HG03432 (cell line): ENCODE measurements at regions not wholly inside any gene's neighbourhood (a gene's known extent, or its start where the extent isn't known, plus 50 kb on each side); places are given as distances from the start of the nearest gene placed in this dataset.
A peak's percentile ranks its signal among the peaks of the same experiment; 100 is the strongest.

Experiments used
- ATAC-seq: cut with Tn5 transposase; IDR thresholded peaks from one replicate; pipeline ENCODE4 v1.9.1; 2021; ENCODE audit warnings: mild to moderate bottlenecking, moderate library complexity; ENCODE audit not compliant: unreplicated experiment

DNA sequence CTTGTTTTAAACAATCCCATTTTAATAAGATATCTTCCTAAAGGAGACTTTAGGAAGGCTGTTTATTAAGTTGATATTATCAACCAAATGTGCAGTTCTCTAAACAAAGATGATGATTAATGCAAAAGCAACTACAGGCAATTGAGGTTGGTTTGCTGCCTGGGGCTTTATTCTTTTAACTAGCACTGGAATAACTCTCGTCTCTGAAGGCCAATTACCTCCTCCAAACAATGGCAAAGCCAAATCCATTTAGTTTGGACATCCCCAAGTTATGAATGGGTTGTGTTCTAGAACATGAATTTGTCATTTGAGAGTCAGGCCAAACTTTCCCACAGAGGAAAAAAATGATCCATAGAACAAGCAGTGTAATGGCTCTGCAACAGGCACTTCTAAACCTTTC is 114.1 kb downstream of the SLC16A9 start:
- no peak for ATAC-seq

DNA sequence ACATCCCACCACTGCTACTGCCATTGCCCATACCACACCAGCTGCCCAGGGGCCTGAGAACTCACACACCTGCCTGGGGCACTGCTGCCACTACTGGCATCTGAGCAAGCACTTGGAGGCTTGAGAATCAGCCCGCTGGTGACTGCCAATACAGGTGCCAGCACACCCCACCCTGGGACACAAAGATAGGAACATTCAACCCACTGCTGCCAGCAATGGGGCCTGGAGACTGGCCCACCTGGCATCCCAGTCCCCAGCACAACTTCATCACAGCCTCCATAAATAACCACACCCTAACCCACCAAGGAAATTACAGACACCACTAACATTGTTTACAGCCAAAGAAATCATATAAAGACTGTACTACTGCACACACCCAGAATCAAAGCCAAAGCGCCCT is 115.9 kb downstream of the SLC16A9 start:
- no peak for ATAC-seq

DNA sequence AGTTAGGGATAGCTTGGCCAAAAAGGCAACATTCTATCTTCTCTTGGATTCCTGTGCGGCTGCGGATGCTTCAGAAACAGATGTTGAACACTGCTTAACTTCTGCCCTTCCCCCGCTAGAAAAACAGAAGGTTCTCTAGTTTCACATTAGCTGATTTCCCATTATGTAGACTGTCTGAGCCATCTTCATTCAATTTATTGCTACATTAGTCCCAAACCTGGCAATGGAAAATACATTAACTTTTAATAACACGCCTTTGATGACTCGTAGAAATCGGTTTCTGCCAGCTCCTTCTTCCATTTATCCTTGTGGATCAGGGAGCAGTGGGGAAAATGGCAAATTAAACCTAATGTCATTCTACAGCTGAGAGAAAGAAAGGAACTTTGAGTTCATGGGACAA is 119.9 kb downstream of the SLC16A9 start:
- ATAC-seq: no peak

DNA sequence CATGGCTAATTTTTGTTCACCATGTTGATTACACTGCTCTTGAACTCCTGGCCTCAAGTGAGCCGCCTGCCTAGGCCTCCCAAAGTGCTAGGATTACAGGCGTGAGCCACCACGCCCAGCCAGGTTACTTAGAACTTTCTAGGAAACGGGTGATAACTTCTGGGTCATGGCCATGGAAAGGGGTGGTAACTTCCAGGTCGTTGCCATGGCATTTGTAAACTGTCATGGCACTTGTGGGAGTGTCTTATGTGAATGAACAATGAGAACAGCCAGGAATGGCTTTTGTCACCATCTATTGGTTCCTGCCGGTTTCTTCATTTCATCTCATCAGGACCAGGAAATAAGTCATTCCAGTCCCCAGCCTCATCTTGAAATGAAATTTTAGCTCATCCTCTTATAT is 120.9 kb downstream of the SLC16A9 start:
- ATAC-seq: no peak

DNA sequence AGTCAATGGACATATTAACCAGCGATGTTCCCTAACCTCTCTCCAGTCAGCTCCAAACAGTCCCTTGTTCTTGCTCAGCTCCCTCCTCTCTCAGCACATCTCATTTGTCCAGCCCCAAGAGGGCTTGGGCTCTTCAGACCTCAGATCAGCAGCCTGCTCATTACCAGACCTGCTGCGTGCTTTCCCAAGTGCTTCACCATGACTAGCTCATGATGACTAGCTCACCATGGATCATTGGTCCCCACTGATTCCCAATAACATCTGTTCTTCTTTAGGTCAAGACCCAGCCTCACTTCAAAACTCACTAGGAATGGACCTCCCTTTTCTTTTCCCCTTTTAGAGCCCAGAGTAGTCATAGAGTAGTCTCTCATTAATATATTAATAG is 121.9 kb downstream of the SLC16A9 start:
- ATAC-seq: no peak

DNA sequence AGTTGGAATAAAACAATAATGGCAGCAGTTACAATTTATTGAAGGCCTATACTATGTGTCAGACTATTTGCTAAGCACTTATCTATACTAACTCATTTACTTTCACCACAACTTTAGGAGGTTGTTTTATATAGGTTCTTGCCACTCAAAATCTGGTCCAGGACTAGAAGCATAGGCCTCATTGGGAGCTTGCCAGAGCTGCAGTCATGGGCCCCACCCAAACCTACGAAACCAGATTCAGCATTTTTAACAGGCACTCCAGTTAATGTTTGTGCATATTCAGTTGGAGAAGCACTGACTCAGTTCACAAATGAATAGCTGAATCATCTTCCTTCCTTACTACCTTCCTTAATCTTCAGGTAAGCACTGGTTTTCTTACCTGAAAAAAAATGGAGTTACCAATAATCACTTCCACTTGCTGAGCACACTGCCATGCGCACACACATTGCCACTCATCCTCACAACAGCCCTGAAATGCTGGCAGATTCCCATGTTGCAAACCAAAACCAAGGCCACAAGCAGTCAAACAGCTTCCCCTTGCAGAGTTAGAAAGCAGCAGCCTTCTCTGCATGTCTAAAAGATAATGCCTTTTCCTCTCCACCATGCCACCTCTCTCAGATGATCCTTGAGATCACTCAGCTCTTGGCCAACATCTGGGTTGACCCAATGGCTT is 122.4 kb downstream of the SLC16A9 start:
- no peak for ATAC-seq

DNA sequence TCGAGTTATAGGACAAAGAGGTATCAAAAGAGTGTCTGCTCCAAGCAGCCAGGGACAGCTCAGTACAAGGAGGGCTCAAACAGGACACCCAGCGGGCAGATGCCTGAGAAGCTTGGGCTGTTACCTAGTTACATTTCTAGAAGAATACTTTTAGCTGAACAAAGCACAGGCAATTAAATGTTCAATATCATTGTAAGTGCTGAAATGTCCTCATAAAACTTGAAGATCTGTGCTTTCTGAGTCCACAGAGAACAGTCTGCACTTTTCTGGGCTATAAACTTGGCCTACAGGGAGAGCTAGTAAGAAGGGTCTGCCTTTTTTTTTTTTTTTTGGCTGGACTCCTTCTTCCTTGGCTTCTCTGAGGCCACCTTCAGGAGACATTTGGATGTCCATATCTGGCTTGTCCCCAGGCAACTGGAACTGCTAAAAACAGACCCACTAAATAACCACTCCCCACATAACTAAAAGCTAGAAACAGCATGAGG is 123.2 kb downstream of the SLC16A9 start:
- ATAC-seq: no peak

DNA sequence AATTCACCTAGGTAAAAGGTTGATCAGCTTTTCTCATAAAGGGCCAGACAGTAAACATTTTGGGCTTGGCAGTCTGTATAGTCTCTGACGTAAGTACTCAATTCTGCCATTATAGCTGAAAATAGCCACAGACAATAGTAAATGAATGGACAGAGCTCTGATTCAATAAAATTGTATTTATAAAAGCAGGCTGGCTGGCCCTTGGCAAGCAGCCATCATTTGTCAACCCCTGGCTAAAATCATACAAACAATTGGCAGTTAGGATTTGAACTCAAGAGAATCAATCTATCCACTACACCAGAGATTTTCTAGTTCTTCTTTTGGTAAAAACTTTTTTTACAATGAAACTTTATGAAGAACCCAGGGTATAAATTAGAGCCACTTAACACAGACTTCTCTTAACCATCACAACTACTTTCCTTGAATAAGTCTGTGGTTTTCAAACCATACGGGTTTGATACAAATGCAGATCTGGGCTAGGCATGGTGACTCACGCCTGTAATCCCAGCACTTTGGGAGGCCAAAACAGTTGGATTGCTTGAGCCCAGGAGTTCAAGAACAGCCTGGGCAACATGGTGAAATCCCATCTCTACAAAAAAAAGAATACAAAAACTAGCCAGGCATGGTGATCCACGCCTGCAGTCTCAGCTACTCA is 124.5 kb downstream of the SLC16A9 start:
- no peak for ATAC-seq

DNA sequence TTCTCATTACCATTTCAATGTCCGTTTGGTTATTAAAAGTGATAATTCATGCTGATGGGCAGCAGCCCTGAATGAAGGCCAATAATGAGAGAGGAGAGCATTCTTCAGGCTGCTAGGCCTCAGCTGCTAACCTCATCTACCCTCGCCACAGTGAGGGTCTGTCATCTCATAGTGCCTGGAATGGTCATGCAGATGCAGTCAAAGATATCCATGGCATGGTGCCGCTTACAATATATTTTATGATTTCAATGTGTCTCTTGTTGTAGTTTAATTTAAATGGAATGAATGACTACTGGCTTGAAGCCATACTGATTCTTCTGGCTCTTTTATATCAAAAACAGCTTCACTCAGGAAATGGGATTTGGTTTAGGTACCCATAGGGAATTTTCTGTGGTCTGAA is 126.9 kb downstream of the SLC16A9 start:
- ATAC-seq: no peak

DNA sequence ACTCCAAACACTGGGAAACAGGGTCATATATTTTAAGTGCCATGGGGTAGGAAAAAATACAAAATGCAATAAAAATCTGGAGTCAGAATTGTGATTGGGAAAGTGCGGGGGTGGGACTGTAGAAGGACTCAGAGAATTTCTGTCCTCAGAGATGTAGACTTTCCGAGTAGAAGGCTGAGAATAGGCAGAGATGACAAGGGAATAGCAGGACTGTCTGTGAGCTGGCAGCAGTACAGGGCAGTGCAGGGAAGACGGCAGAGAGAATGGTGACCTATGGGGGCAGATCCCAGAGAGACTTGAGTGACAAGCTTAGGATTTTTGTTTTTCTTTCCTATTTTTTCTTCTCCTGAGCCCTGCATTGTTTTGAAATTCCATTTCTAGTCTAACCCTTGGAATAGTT is 127.6 kb downstream of the SLC16A9 start:
- no peak for ATAC-seq

DNA sequence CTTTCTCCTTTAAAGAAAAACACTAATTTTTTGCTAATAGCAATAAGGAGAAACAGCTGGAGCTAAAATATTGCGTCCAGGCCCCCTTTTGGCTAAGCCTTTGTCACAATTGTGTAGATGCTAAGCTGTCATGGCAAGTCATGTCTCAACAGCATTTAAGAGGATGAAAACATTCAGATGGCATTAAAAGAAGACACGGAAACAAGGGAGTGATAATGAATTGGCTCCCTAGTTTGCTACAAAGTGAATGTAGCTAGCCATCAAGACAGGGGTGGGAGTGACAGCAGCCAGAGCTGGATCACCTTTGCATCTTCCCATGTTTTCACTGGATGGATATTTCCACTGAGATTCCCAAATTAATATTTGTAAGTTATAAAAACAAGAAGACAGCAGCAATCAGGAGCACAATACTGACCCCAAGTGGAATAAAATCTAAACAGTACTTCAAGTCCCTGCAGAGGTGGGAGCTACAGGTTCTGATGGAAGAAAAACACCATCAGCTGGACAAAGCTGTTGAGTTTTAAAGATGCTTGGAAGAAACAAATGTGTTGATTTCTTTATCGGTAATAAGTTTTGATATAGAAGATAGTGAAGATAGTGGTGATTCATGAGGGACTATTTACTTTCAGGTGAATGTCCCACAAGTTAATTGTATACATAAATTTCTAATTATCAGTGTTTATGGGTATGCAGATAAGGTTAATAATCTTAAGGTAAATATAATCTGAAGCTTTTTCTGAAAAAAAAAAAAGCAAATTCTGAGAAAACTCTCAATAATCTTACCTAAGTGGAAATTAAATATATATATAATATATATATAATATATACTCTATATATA is 129.4 kb downstream of the SLC16A9 start:
- no peak for ATAC-seq

DNA sequence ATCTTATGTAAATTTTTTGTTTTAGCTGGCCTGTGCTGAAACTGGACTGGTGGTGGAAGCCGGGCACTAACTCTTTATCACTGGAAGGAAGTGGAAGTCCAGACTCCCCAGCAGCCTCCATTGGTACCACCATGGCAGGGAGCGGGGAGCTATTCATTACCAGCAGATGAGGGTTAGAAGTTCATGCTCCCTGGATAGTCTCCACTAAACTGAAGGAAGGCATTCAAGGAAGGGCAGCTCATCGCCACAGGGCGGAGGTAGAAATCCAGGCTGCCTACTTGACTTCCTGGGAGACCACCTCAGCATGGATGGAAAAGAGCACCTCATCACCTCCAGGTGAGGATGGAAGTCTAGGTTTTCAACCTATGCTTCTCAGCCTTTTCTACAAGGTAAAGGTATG is 130.9 kb downstream of the SLC16A9 start:
- no peak for ATAC-seq

DNA sequence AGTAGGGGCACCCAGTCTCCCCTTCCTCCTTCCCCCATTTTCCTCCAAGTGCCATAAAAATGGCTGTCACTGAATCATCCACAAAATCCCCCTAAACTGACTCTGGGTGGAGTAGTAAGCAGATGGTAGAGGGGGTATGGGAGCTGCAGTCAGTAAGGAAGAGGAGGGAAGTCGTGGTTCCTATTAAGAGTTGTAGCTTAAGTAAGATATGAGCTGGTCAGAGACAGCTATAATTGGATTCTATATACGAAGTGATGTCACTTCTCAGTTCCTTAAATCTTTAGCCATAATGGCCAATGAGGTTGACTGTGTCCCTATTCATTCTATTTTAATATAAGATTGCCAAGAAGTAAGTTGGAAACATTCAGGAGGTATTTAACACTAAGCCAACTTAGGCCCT is 131.7 kb downstream of the SLC16A9 start:
- no peak for ATAC-seq

DNA sequence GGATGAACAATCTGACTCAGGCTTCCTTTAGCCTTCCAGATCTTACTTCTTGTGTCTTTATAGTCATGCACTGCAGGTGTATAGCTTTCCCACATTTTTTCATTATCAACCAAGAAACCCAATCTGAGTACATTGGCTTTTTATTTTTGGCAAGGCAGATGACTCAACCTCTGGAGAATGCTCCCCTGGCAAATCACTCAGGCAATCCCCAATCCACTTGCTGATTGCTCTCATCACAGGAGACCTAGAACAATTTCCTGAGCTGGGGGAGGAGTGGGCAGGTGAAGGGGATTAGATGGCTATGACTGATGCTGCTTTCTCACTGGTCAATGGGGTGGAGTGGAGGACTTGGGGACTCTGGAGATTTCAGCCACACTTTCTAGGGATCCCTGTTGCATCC is 134.4 kb downstream of the SLC16A9 start:
- ATAC-seq: no peak

DNA sequence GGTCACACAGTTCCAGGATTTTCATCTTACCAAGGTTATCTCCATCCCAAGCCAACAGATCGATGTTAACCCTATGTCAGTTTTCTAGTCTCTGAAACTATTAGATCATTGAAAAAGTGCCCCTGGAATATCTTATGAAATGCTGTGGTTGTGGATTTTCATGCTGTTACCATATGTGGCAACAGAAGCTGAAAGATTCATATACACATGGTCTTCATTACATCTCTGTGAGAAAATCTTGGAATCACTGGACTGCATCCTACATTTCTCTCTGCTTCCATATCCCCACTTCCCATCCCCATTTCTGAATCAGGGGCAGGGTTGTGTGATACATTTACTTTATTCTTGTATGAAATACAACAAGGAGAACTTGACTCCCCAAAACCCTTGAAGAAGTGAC is 146.1 kb downstream of the SLC16A9 start:
- no peak for ATAC-seq

DNA sequence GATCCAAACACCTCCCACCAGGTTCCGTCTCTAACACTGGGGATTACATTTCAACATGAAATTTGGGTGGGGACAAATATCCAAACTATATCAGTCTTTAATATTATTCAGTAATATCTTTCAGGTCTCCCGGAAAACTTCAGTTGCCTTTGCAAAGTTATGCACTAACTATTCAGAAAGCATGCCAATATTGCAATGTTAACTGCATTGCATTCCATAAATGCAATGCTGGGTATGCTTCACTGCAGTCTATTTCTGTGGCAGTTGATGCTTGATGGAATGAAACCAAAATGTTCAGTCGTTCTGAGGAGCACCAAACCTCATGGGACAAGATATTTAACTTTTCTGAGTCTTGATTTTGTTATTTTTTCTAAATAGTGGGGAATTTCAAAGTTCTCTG is 147.5 kb downstream of the SLC16A9 start:
- no peak for ATAC-seq

DNA sequence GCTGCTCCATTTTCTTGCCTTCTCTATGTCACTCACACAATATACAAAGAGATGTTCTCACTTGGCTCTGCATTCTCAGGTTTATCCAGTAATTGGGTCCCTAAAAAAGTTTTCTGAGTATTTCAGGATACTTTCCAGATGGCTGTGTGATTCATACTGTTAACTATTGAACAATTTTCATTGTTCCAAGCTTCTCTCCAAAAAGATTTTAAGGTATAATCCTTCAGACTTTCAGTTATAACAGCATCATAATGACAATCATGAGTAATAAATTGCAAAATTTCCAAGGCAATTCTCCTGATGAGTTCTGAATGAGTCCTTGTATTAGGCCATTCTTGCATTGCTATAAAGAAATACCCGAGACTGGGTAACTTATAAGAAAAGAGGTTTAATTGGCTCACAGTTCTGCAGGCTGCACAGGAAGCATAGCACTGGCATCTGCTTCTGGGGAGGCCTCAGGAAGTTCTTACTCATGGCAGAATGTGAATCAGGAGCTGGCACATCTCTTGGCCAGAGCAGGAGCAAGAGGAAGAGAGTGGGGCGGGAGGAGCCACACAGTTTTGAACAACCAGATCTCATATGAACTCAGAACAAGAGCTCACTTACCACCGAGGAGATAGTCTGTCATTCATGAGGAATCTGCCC is 148.1 kb downstream of the SLC16A9 start:
- ATAC-seq: no peak

DNA sequence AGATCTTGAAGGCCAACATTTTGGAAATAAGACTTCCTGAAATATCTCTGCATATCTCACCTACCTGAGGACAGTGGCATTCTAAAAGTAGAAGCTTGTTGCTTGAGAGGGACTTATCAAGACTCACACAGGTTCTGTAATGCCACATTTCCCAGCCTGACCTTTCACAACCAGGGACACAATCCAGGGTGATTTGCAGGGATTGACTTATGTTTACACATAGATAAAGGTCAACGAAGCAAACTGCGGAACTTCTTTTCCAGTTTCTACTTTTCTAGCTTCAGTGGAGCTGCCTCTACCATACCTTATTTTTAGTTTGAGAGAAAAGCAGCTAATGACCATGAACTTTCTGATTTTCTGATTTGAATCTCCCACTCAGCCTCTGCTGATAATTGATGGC is 148.7 kb downstream of the SLC16A9 start:
- no peak for ATAC-seq

DNA sequence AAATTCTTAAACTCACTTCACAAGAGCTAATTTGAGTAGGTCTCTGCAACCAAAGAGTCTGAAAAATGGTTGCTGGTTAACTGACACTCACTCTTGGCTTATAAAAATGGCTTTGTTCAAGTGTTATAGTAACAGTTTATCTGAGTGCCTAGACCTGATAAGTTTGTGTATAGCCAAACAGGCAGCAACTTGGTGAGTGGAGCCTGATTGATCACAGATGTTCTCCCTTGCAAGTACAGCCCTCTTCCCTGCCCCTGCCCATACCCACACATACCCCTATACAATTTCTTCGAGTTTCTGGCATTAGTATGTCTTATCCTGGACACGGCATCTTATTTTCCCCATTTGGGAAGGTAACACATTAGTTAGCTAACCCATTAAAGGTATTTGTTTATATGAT is 149.5 kb downstream of the SLC16A9 start:
- ATAC-seq: no peak

DNA sequence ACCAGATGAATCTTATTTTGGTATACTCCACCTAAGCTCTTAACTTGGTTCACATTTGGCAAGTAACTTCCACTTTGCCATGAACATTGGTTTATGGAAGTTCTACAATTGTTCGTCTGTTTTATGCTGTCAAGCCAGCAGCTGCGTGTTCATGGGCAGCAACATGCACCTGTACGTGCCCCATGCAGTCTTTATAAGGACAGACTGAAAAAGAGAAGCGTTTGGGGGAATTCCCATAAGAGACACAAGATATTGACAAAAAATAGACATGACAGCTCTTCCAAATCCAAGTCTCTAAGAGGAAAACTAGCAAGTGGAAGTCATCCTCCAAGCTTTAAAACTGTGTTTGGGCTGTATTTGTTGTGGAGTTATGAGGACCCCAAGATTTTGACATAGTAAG is 151.6 kb downstream of the SLC16A9 start:
- ATAC-seq: peak; percentile 43

DNA sequence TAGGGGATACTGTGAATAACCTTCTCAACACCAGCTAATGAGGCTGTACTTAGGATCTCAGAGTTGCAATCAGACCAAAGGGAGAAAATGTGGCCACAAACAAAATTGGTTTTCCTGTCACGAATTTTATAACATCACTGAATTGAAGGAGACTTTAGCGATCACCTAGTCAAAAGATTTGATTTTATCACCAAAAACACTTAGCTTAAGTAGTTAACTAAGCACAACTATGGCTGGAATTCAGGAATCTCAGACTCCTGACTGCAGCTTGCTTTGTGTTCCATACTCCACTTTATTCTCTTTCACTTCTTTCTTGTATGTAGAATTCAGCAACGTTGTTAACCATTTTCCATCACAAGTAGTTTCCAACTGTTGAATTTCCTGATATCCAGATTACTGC is 152.0 kb downstream of the SLC16A9 start:
- ATAC-seq: no peak
